ENCODE measurements at regions not wholly inside any gene's neighbourhood (a gene's known extent, or its start where the extent isn't known, plus 50 kb on each side); places are given as distances from the start of the nearest gene placed in this dataset.

DNA sequence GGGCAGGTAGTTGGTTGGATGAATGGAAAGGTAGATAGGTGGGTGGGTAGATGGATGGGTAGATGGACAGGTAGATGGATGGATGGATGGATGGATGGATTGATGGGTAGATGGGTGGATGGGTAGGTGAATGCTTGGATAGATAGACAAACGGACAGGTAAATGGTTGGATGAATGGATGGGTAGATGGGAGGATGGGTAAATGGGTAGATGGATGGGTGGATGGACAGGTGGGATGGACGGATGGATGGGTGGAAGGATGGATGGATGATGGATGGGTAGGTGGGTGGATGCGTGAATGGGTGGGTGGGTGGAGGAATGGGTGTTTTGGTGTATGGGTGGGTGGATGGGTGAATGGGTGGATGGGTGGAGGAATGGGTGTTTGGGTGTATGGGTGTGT lies 50.1 kb upstream of the ASAP2 start:
- WGBS = 93% methylated on average over 3 of the region's 3 CpGs
- no peaks in the 10 kb centered on the region for H3K27me3 ChIP-seq (ENCODE audit: control insufficient read depth, insufficient read depth)
- no peaks in the 10 kb centered on the region for H3K4me1 ChIP-seq (ENCODE audit: control insufficient read depth, insufficient read depth, low read length)
- H3K9me3 ChIP-seq (ENCODE audit: control insufficient read depth, low read length) = no peaks in the 10 kb centered on the region
- no peak overlapping the region for H3K4me3 ChIP-seq (ENCODE audit: low read length)
- no peak for DNase-seq
- no peak overlapping the region for H3K27ac ChIP-seq (ENCODE audit: low read length)
- intact Hi-C loops (cut with DNase I) = loop anchor here in 1 of 4 donors (10.0 kb wide), 1 partner anchor 48 kb away; the partner anchor contains the start of gene ASAP2
- ATAC-seq = no peak

DNA sequence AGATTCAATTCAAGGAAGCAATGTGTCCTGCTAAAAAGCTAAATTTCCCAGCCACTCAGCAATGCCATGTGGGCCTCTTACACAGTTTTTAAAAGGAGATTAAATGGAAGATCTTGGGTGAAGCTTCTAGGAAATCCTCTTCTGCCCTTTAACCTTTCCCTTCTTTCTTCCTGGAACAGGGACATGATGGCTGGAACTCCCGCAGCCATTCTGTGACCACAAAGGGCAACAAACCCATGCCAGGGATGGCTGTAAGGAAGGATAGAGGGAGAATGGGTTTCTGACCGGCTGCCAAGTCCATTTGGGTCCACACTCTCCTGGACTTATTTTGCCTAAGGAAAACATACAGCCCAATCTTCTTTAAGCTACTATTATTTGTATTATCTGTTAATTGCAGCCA lies 52.6 kb upstream of the ASAP2 start:
- Histone ChIP-seq H3K27me3 (ENCODE audit: control insufficient read depth, insufficient read depth) (no peaks in the 10 kb centered on the region), H3K27ac (ENCODE audit: low read length) (no peak overlapping the region), H3K4me3 (ENCODE audit: low read length) (no peak overlapping the region), H3K9me3 (ENCODE audit: control insufficient read depth, low read length) (no peaks in the 10 kb centered on the region), H3K4me1 (ENCODE audit: control insufficient read depth, insufficient read depth, low read length) (no peaks in the 10 kb centered on the region)
- no peak for ATAC-seq
- intact Hi-C loops (cut with DNase I) = loop anchor here in 1 of 4 donors (10.0 kb wide), 1 partner anchor 51 kb away; the partner anchor contains the start of gene ASAP2
- DNase-seq = no peak
- WGBS = 97% methylated on average over 2 of the region's 2 CpGs

DNA sequence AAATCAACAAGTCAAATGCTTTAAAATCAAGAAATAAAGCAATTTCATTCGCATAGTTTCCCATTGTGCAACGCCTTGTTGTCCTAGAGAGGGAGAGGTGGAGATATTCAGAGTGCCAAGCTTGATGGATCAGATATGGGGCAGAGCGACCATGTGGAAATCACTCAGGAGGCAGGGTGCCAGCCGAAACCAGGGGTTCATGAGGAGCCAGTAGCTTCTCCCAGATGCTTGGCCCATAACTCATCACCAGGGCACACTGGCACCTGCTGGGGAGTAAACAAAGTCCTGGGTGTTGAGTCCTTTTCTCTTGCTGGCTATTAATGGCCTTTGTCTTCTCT lies 53.0 kb upstream of the ASAP2 start:
- Histone ChIP-seq H3K27ac (ENCODE audit: low read length) (no peak overlapping the region), H3K4me1 (ENCODE audit: control insufficient read depth, insufficient read depth, low read length) (no peaks in the 10 kb centered on the region), H3K27me3 (ENCODE audit: control insufficient read depth, insufficient read depth) (no peaks in the 10 kb centered on the region), H3K4me3 (ENCODE audit: low read length) (no peak overlapping the region), H3K9me3 (ENCODE audit: control insufficient read depth, low read length) (no peaks in the 10 kb centered on the region)
- ATAC-seq = no peak
- intact Hi-C loops (cut with DNase I) = loop anchor here in 1 of 4 donors (10.0 kb wide), 1 partner anchor 51 kb away; the partner anchor contains the start of gene ASAP2
- no peak for DNase-seq
- 88% methylated on average over 4 of the region's 4 CpGs for WGBS

DNA sequence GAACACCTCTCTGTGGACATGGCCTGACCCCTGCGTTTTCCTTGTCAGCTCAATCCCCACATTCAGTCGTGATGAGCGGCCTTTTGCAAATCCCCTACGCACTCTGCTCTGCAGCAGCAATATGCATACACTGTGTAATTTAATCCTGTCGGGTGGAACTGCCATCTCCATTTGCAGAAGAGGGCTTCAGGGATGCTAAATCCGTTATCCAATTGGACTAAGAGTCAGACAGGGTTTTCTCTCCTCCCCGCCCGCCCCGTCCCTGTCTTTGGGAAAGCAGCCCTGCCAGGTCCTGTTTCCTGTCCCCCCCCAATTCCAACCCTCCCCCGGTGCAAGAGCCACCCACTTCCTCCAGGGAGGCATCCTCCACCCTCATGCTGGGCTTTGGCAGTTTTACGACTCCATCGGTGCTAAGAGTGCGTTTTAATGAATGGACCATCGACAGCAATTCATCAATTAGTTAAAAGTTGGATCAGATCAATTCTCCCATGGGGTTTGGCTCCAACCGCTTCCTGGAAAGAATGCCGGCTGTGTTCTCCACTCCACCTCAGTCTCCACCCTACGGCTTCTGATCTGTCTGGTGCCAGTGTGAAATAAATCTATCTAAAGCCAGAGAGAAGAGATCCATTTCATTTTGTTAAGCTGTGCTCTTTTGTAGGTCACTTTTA lies 53.5 kb upstream of the ASAP2 start:
- intact Hi-C loops (cut with DNase I) = loop anchor here in 1 of 4 donors (10.0 kb wide), 1 partner anchor 52 kb away; the partner anchor contains the start of gene ASAP2

DNA sequence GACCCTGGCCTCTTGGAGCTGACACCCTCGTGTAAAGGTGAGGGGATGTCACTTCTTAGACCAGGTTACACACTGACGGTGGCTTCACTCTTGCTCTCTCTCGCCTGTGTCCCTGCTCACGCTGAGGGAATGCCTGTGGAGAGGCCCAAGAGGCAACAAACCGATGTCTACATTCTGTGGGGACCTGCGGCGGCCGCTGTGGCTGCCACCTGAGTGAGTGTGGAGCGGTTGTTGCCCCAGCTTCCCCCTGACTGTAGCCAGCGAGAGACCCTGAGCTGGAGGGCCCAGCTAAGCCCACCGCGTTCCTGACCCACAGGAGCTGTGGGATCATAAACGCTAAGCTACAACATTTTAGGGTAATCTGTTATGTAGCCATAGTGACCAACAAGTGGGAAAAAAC lies 55.7 kb upstream of the ASAP2 start:
- no peak for ATAC-seq
- H3K9me3 ChIP-seq (ENCODE audit: control insufficient read depth, low read length) = no peaks in the 10 kb centered on the region
- no peak for DNase-seq
- no peaks in the 10 kb centered on the region for H3K4me1 ChIP-seq (ENCODE audit: control insufficient read depth, insufficient read depth, low read length)
- no peak overlapping the region for H3K4me3 ChIP-seq (ENCODE audit: low read length)
- intact Hi-C loops (cut with DNase I) = loop anchor here in 1 of 4 donors (10.0 kb wide), 1 partner anchor 54 kb away; the partner anchor contains the start of gene ASAP2
- no peak overlapping the region for H3K27ac ChIP-seq (ENCODE audit: low read length)
- no peaks in the 10 kb centered on the region for H3K27me3 ChIP-seq (ENCODE audit: control insufficient read depth, insufficient read depth)
- 93% methylated on average over 13 of the region's 13 CpGs for WGBS

More for the DNA sequence above, 53.5 kb upstream of the ASAP2 start:
- no peak overlapping the region for H3K27ac ChIP-seq (ENCODE audit: low read length)
- DNase-seq (peak in 1 of 3 donors; percentile 67), ATAC-seq (peak; percentile 67 to 71)
- no peaks in the 10 kb centered on the region for H3K27me3 ChIP-seq (ENCODE audit: control insufficient read depth, insufficient read depth)
- 18% methylated on average over 17 of the region's 17 CpGs for WGBS
- no peaks in the 10 kb centered on the region for H3K4me1 ChIP-seq (ENCODE audit: control insufficient read depth, insufficient read depth, low read length)
- H3K4me3 ChIP-seq (ENCODE audit: low read length) = no peak overlapping the region
- H3K9me3 ChIP-seq (ENCODE audit: control insufficient read depth, low read length) = no peaks in the 10 kb centered on the region

DNA sequence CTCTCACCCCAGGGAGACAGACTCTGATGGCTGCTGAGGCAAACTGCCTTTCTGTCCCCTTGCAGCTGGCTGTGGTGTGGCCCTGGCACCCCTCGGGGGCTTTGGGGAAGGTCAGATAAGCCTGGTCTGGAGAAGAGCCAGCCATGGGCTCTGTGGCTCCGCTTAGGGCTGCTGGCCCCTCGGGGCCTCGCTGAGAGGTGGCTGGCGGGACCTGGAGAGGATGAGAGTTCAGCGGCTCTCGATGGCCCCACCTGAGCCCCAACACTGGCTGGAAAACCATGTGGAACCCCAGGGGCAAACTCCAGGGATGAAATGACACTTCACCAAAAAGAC lies 56.1 kb upstream of the ASAP2 start:
- WGBS = 89% methylated on average over 7 of the region's 7 CpGs
- Histone ChIP-seq H3K27ac (ENCODE audit: low read length) (no peak overlapping the region), H3K4me1 (ENCODE audit: control insufficient read depth, insufficient read depth, low read length) (no peaks in the 10 kb centered on the region), H3K27me3 (ENCODE audit: control insufficient read depth, insufficient read depth) (no peaks in the 10 kb centered on the region), H3K4me3 (ENCODE audit: low read length) (no peak overlapping the region), H3K9me3 (ENCODE audit: control insufficient read depth, low read length) (no peaks in the 10 kb centered on the region)
- DNase-seq (no peak), ATAC-seq (no peak)
- intact Hi-C loops (cut with DNase I) = loop anchor here in 1 of 4 donors (10.0 kb wide), 1 partner anchor 54 kb away; the partner anchor contains the start of gene ASAP2

DNA sequence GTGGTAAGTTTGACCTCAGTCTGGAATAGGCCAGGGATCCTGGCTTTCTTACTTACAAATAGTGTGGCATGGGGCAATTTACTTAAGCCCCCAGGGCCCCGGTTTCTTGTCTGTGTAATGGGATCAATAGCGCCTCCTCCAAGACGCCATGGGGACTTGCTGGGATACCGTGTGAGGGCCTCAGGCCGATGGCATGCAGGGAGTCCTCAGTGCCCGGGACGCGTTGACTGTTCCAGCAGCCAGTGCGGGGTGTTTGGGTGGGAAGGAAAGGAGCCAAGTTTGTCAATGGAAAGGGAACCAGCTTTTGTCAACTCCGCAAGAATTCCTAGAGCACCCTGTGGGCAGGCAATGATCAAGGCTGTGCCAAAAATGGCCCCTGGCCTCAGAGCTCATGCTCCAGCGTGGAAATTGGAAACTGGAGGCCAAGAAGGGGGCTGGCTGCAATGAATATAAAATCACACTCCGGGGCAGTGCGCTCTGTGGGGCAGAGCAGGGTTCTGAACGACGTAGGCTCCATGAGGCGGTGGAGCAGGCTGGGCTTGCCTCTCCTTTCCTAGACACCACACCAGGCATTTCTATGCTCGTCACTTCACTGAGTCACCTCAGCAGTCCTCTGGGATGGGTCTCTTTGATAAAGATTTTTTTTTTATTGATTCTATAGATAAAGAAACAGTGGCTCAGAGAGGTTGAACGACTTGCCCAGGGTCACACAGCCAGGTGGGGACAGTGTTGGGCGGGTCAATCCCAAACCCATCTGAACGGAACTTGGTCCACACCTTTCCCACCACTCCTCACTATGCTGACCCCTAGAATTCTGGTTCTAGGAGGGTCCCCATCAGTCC lies 56.7 kb upstream of the ASAP2 start:
- no peak for DNase-seq

DNA sequence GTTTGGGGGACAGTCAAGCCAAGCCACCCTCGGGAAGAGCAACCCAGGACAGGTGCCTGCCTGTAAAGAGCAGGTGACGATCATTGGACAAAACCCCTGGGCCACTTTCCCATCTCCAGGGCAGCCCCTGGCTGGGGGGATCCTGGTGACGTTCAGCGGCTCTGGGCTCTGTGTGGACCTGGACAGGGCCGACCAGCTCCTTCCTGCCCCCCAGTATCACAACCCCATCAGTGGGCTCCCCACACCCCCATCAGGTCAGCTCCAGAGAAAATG lies 57.3 kb upstream of the ASAP2 start:
- Histone ChIP-seq H3K4me1 (ENCODE audit: control insufficient read depth, insufficient read depth, low read length) (no peaks in the 10 kb centered on the region), H3K27me3 (ENCODE audit: control insufficient read depth, insufficient read depth) (no peaks in the 10 kb centered on the region), H3K27ac (ENCODE audit: low read length) (no peak overlapping the region), H3K4me3 (ENCODE audit: low read length) (no peak overlapping the region), H3K9me3 (ENCODE audit: control insufficient read depth, low read length) (no peaks in the 10 kb centered on the region)
- ATAC-seq (no peak), DNase-seq (no peak)
- intact Hi-C loops (cut with DNase I) = loop anchor here in 2 of 4 donors (10.0 kb wide), 2 partner anchors 55 to 195 kb away; partner anchors contain the start of gene ASAP2 (in 1 of the 2)
- WGBS = 93% methylated on average over 5 of the region's 5 CpGs

More for the DNA sequence above, 56.7 kb upstream of the ASAP2 start:
- Histone ChIP-seq H3K27me3 (ENCODE audit: control insufficient read depth, insufficient read depth) (no peaks in the 10 kb centered on the region), H3K4me3 (ENCODE audit: low read length) (no peak overlapping the region), H3K4me1 (ENCODE audit: control insufficient read depth, insufficient read depth, low read length) (no peaks in the 10 kb centered on the region), H3K9me3 (ENCODE audit: control insufficient read depth, low read length) (no peaks in the 10 kb centered on the region), H3K27ac (ENCODE audit: low read length) (no peak overlapping the region)
- intact Hi-C loops (cut with DNase I) = loop anchor here in 2 of 4 donors (10.0 kb wide), 2 partner anchors 55 to 195 kb away; partner anchors contain the start of gene ASAP2 (in 2 of the 2)
- WGBS = 91% methylated on average over 20 of the region's 20 CpGs
- no peak for ATAC-seq

DNA sequence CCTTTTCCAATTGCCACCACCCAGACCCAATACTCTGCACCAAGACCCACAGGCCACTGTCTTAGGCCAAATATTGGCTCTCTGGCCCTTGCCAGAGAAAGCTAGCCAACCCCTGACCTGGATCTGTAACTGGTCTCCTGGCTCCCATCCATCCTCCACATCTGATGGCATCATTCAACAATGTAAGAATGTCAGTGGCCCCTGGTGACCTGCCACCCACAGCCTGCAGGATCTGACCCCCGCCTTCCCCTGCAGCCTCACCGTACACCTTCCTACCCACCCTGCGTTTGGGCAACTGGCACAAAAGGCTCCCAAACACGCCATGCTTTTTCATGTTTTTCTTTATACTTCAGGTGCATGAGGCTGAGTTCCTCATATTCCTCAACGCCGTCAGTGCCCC lies 60.0 kb upstream of the ASAP2 start:
- DNase-seq = no peak
- 92% methylated on average over 6 of the region's 6 CpGs for WGBS
- Histone ChIP-seq H3K27me3 (ENCODE audit: control insufficient read depth, insufficient read depth) (no peaks in the 10 kb centered on the region), H3K4me3 (ENCODE audit: low read length) (no peak overlapping the region), H3K9me3 (ENCODE audit: control insufficient read depth, low read length) (no peaks in the 10 kb centered on the region), H3K27ac (ENCODE audit: low read length) (no peak overlapping the region), H3K4me1 (ENCODE audit: control insufficient read depth, insufficient read depth, low read length) (no peaks in the 10 kb centered on the region)
- ATAC-seq = no peak
- intact Hi-C loops (cut with DNase I) = loop anchor here in 2 of 4 donors (10.0 kb wide), 2 partner anchors 58 to 198 kb away; partner anchors contain the start of gene ASAP2 (in 1 of the 2)

DNA sequence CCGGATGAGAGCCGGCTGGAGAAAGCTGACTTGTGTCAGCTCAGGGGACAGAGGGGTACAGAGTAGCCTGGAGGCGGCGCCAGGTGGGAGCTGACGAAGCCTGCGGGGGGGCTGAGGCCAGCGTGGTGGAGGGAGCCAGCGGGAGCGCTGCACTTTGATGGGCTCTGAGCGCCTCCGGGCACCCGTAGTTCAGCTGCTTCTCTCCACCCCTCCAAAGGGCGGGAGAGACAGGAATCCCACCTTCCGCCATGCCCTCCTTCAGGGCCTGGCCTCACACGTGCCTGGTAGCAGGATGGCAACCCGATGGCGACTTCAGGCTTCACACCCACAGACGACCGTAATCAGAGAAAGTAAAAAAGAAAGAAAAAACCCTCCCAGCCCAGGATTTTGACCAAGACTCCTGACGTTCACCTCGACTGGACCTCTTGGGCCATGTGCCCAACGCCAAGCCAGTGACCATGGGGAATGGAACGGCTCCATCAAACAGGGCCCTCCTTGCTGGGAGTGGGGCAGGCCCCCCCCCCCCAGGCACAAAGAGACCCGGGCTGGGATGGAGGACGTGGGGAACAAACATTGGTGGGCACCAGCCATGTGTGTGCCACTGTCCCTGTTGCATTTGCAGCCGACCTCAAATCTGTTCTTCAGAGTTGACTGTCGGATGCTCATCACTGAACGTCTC lies 60.7 kb upstream of the ASAP2 start:
- 87% methylated on average over 28 of the region's 28 CpGs for WGBS
- intact Hi-C loops (cut with DNase I) = loop anchor here in 2 of 4 donors (10.0 kb wide), 2 partner anchors 59 to 199 kb away; partner anchors contain the start of gene ASAP2 (in 1 of the 2)
- no peak for ATAC-seq

More for the DNA sequence above, 60.7 kb upstream of the ASAP2 start:
- Histone ChIP-seq H3K4me1 (ENCODE audit: control insufficient read depth, insufficient read depth, low read length) (no peaks in the 10 kb centered on the region), H3K4me3 (ENCODE audit: low read length) (no peak overlapping the region), H3K27me3 (ENCODE audit: control insufficient read depth, insufficient read depth) (no peaks in the 10 kb centered on the region), H3K27ac (ENCODE audit: low read length) (no peak overlapping the region), H3K9me3 (ENCODE audit: control insufficient read depth, low read length) (no peaks in the 10 kb centered on the region)
- no peak for DNase-seq
